H7 (cell line): ENCODE measurements at regions not wholly inside any gene's neighbourhood (a gene's known extent, or its start where the extent isn't known, plus 50 kb on each side); places are given as distances from the start of the nearest gene placed in this dataset.
A peak's percentile ranks its signal among the peaks of the same experiment; 100 is the strongest.
"Not testable (repeated sequence)": the region's sequence is repeated elsewhere in the genome, so short reads cannot be mapped to it uniquely, and the experiment has no call there.

Experiments
- DNase-seq: peaks from one replicate; pipeline ENCODE4 v3.0.0; 2012
- H3K27me3 ChIP-seq: 2 replicates; pipeline ENCODE4 v1.6.0; 2011; ENCODE audit warnings: mild to moderate bottlenecking, low read length; ENCODE audit not compliant: control insufficient read depth, insufficient read depth
- H3K36me3 ChIP-seq: replicated peaks from 2 replicates; pipeline ENCODE4 v1.5.1; 2011; ENCODE audit warnings: low read length; ENCODE audit not compliant: control insufficient read depth, insufficient read depth
- H3K4me3 ChIP-seq: 2 replicates; pipeline ENCODE4 v1.5.1; 2011; ENCODE audit warnings: low read depth, mild to moderate bottlenecking, control low read depth, low read length, moderate library complexity; ENCODE audit not compliant: insufficient read depth

GRCh38 chr2:111264956-111265355, 144.2 kb downstream of the BCL2L11 start:
- DNase-seq, H3K36me3 ChIP-seq, H3K27me3 ChIP-seq, H3K4me3 ChIP-seq: not testable (repeated sequence)

- DNase-seq, H3K36me3 ChIP-seq, H3K4me3 ChIP-seq, H3K27me3 ChIP-seq: not testable (repeated sequence)
Measured at GRCh38 chr2:111266556-111266955, 145.8 kb downstream of the BCL2L11 start.

GRCh38 chr2:111267038-111267437, 146.3 kb downstream of the BCL2L11 start:
- not testable (repeated sequence) for DNase-seq, H3K4me3 ChIP-seq, H3K27me3 ChIP-seq, H3K36me3 ChIP-seq

- H3K4me3 ChIP-seq, H3K27me3 ChIP-seq, DNase-seq, H3K36me3 ChIP-seq: not testable (repeated sequence)
Measured at GRCh38 chr2:111269761-111270323, 149.1 kb downstream of the BCL2L11 start.

- H3K4me3 ChIP-seq, H3K27me3 ChIP-seq, DNase-seq, H3K36me3 ChIP-seq: not testable (repeated sequence)
Measured at GRCh38 chr2:111270569-111270968, 149.9 kb downstream of the BCL2L11 start.

- DNase-seq, H3K36me3 ChIP-seq, H3K4me3 ChIP-seq, H3K27me3 ChIP-seq: not testable (repeated sequence)
Measured at GRCh38 chr2:111271647-111272304, 151.1 kb downstream of the BCL2L11 start.

GRCh38 chr2:111273007-111273406, 152.3 kb downstream of the BCL2L11 start:
- H3K27me3 ChIP-seq, H3K4me3 ChIP-seq, H3K36me3 ChIP-seq, DNase-seq: not testable (repeated sequence)

- not testable (repeated sequence) for H3K27me3 ChIP-seq, H3K36me3 ChIP-seq, DNase-seq, H3K4me3 ChIP-seq
Measured at GRCh38 chr2:111275047-111275853, 154.5 kb downstream of the BCL2L11 start.

GRCh38 chr2:111275854-111276171, 155.1 kb downstream of the BCL2L11 start:
- not testable (repeated sequence) for H3K36me3 ChIP-seq, H3K27me3 ChIP-seq, DNase-seq, H3K4me3 ChIP-seq

GRCh38 chr2:111278133-111278532, 157.4 kb downstream of the BCL2L11 start:
- H3K36me3 ChIP-seq, H3K27me3 ChIP-seq: not testable (repeated sequence)

GRCh38 chr2:111280709-111281286, 160.1 kb downstream of the BCL2L11 start:
- not testable (repeated sequence) for H3K4me3 ChIP-seq, DNase-seq, H3K27me3 ChIP-seq, H3K36me3 ChIP-seq

More at GRCh38 chr2:111278133-111278532, 157.4 kb downstream of the BCL2L11 start:
- DNase-seq, H3K4me3 ChIP-seq: not testable (repeated sequence)

- not testable (repeated sequence) for H3K36me3 ChIP-seq, H3K27me3 ChIP-seq, DNase-seq, H3K4me3 ChIP-seq
Measured at GRCh38 chr2:111282162-111282561, 161.4 kb downstream of the BCL2L11 start.

- H3K36me3 ChIP-seq, H3K4me3 ChIP-seq, H3K27me3 ChIP-seq: not testable (repeated sequence)
- DNase-seq: peak; percentile 42
Measured at GRCh38 chr2:111287646-111288568, 167.2 kb downstream of the BCL2L11 start.

GRCh38 chr2:111290370-111290769, 169.7 kb downstream of the BCL2L11 start:
- not testable (repeated sequence) for H3K36me3 ChIP-seq, DNase-seq, H3K4me3 ChIP-seq, H3K27me3 ChIP-seq
